ENCODE measurements at regions not wholly inside any gene's neighbourhood (a gene's known extent, or its start where the extent isn't known, plus 50 kb on each side); places are given as distances from the start of the nearest gene placed in this dataset.

DNA sequence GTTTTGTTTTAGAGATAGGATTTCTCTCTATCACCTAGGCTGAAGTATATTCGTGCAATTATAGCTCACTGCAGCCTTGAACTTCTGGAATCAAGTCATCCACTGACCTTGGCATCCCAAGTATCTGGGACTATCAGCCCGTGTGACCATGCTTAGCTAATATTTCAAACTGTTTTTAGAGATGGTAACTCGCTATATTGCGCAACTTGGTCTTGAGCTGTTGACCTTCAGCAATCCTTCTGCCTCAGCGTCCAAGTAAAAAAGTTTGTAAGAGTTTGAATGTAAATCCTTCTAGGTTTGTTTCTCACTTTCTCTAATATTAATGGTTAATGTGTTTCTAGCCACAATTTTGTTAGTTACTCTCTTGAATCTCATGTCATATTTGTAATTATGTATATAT, 1243.5 kb upstream of the CADM2 start:
- TF ChIP-seq CTCF (conservative IDR thresholded peaks at IDR 0.05; ENCODE audit: low read length) (no peak), EZH2phosphoT487 (IDR thresholded peaks at IDR 0.05; ENCODE audit: borderline replicate concordance) (no peak)
